Superior temporal gyrus (tissue), 1 donor: ENCODE measurements at regions not wholly inside any gene's neighbourhood (a gene's known extent, or its start where the extent isn't known, plus 50 kb on each side); places are given as distances from the start of the nearest gene placed in this dataset.
A peak's percentile ranks its signal among the peaks of the same experiment; 100 is the strongest.
"Not testable (repeated sequence)": the region's sequence is repeated elsewhere in the genome, so short reads cannot be mapped to it uniquely, and the experiment has no call there.

Source experiments
- DNase-seq: peaks from one replicate; pipeline ENCODE4 v3.0.0-alpha.2; 2016; ENCODE audit errors: extremely low spot score

- DNase-seq, result not testable (repeated sequence)
Measured at GRCh38 chr11:112539281-112539555, 278.6 kb upstream of the PLET1 start.

DNA sequence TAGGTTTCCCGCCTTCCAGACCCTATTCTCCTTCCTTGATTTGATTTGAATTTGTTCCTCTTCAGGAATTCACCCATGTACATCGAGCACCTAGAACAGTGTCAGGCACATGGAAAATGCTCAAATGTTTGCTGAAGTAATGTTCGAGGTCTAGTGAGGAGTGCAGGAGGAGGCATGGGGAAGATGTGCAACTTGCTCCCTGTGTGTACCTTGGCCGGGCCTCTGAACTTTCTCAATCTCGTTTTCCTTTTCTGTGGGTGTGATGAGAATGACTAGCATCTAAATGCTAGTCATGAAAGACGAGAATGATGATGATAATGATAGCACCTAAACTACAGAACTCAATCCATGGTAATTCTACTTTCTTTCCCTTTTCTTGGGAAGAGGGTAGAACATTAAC, 279.1 kb upstream of the PLET1 start:
- no peak for DNase-seq

DNA sequence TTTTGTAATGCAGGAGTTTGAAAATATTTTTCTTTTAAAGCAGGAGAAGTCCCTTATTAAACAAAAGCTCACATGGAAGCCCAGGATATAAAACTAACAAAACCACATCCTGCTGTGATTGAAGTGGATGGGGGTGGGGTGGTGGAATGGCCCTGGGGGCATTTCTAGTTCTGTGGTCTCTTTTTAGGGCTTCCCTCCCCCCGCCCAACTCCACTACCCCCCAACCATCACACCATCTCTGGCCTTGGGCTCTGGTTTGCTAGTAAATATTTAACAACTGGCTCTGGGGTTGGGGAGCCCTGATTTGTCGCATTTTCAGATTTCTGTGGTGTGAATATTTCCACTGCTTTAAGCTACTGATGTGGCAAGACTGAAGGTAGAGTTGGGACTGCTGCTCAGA, 279.6 kb upstream of the PLET1 start:
- DNase-seq, result no peak

DNA sequence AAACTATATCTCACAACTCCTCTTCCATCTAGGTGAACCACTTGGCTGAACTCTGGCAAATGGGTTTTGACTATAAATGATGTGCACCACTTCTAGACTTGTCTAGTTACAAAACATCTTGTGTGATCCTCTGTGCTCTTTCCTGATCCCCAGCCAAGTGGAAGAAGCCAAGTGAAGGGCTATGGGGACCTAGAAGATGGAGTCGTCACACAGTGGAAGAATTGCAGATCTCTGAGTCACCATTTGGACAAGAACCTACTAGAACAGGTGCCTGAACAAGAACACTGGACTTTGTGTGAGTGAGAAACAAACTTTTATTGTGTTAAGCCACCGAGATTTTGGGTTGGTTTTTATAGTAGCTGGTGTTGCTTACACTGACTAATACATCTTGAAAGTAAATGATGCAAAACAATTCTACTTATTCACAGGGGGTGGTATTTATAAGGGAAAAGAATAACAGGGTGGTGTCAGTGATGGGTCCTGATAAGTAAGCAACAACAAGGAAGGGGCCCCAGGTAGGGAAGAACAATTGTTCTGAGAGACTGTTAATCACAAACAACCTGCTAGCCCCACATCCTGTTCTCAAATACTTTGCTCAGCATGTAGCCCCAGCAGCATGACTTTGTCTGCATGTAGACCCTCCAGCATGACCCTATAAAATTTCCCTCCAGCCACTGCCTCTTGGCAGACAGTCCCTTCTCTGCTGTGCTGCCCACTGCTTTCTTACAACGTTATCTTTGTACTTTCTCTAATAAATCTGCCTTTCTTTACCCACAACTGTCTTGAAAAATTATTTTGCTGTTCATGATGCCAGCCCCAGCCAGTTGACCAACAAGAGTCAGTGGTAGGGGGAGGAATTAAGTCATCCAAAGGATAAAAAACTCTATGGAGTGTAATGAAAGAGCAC, 280.7 kb upstream of the PLET1 start:
- no peak for DNase-seq

DNA sequence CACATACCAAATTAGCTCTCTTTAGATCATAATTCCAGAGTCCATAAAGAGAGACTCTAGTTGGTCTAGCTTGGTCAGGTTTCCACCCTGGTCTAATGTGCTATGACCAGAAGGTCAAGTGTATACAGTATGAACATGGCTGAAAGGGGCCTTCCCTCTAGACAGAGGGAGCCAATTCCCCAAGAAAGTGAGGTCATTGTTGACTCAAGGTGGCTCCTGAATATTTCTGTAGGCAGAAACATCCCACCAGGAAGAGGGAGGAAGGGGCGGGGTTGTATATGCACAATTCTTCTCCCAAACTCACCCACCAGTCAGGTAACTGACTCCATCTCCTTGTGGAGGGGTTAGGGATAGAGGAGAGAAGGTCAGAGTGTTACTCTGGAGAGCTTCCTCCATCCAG, 281.8 kb upstream of the PLET1 start:
- no peak for DNase-seq

GRCh38 chr11:112543390-112543789, 282.7 kb upstream of the PLET1 start:
- no peak for DNase-seq

DNA sequence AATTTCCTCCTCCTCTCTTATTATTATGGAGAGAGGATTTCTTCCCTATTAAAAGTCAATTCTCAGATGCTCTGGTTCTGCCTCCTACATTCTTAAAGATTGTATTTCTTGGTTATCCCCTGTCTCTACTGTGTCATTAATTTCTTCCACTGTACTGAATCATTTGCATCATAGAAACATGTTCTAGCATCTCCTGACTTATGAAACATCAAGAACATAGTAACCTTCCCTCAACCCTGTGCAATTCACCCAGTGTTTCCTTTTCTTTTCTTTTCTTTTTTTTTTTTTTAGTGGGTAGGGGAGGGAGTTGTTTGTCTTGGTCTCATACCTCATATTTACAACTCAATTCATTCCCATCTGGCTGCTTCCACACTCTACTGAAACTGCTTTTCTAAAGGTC, 288.0 kb upstream of the PLET1 start:
- no peak for DNase-seq

DNA sequence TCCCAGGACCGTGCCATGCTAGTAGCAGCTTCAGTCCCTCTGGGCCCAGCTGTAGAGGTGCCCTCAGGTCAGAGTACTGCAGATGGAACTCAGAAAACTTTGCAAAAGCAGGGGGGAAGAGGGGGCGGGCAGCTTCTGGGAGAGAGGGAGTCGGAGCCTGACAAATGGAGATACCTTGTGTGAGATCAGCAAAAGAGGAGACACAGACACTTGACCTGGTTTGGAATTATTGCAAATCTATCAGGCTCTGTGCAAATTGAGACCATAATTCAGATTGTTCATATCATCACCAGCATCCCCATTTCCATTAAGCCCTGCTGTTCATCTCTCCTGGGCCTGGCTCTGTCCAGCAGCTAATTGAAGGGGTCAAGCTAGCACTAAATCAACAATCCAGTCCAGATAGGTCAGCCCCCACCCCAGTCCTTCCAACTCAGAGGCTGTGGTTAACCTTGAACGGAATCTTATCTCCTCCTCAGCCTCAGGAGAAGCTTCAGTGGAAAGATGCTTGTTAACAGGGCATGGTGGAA, 292.6 kb upstream of the PLET1 start:
- no peak for DNase-seq

GRCh38 chr11:112554586-112554985, 293.9 kb upstream of the PLET1 start:
- DNase-seq, result no peak

DNA sequence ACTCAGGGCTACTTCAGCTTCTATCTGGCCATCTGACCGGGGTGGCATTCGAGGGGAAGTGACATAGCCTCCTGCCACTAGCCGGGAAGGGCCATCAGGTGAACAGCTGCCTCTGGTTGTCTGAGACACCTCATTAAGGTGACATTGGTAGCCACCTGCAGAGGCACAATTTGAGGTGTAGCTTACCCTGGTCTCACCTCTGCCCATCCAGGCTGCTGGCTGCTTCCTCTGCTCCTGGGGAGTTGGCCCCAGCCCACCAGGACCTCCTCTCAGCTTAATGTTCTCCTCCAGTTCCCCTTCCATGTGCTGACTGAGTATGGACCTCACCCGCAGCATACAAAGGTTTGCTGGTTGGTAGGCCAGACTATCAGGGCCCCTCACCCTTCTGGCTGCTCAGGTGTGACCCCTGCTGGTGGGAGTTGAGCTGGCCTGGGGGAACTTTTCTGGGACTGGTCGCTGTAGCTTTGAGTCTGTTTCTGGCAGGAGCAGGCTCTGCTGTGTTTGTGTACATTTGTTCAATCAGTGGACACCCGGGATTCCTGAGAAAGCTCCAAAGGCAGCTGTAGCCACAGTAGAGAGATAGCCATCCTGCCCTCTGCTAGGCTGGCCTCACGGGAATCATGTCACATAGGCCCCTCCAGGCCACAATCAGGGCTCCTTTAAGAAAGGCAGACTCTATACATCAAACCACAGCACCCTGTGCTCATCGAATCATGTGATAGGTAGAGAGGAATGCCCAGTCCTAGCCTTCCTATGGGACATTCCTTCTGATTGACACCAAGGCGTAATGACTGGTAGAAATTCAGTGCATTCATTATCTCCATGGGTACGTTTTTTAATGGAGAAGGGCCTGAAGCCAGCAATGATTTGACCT, 295.1 kb upstream of the PLET1 start:
- DNase-seq, result peak; percentile 74

GRCh38 chr11:112558691-112559090, 298.0 kb upstream of the PLET1 start:
- no peak for DNase-seq

DNA sequence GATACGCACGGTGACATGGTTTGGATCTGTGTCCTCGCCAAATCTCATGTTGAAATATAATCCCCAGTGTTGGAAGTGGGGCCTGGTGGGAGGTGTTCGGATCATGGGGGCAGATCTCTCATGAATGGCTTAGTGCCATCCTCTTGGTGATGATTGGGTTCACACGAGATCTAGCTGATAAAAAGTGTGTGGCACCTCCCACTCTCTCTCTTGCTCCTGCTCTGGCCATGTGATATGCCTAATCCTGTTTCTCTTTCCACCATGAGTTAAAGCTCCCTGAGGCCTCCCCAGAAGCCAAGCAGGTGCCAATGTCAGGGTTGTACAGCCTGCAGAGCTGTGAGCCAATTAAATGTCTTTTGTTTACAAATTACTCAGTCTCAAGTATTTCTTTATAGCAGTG, 303.1 kb upstream of the PLET1 start:
- no peak for DNase-seq

- peak; percentile 29 for DNase-seq
Measured at GRCh38 chr11:112564228-112564955, 303.7 kb upstream of the PLET1 start.

GRCh38 chr11:112565551-112565950, 304.9 kb upstream of the PLET1 start:
- DNase-seq, result no peak

DNA sequence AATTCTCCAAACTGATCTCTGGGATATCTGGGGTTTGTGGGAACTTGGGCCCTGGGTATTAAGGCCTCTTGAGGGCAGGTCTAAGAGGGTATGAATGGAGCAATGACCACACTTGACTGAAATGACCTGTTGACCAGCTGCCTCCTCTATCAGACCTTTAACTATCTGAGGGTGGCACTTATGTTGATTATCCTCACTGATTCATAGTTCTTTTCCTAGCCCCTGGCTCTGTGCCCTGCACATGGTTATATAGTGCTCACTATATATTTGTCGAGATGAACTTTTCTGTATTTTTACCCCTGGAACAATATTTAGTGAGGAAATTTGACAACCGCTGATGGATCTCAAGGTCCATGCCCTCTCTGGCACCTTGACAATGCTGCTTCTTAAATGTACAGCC, 305.5 kb upstream of the PLET1 start:
- DNase-seq, result no peak

- no peak for DNase-seq
Measured at GRCh38 chr11:112570333-112570732, 309.7 kb upstream of the PLET1 start.

- DNase-seq, result no peak
Measured at GRCh38 chr11:112579282-112579681, 318.6 kb upstream of the PLET1 start.

DNA sequence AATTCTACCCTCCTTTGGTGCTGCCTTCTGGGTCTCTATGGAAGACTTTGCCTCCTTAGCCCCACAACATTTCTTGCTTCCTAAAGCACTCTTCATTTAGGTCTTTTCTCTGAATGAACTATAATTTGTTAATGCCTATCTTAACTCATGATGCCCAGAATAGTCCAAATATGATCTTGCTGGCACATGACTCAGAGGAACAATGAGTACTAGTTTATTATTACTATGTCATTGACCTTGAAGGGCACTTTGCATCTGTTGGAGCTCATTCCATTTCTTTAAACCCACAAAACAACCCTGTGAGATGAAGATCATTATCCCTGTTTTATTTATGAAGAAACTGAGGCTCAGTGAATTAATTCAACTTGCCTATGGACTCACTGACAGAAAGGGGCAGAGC, 320.2 kb upstream of the PLET1 start:
- no peak for DNase-seq

GRCh38 chr11:112581747-112582146, 321.1 kb upstream of the PLET1 start:
- DNase-seq, result no peak

DNA sequence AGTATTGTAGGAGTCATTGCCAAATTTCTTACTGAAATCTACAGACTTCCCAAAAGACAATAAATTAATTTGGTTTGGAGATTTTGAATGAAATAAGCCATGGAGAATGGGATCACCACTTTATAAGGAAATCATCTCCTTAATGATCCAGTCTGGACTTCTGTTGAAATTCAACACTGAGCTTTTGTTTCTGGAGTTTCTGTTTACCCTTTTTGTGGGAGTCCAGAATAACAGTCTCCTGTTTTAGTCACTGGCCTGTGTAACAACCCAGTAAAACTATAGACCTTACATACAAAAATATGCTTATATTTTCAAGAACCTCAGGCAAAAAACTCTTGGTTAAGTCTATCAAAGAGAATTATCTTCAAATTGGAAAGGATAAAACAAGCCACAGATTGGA, 321.7 kb upstream of the PLET1 start:
- DNase-seq, result no peak

DNA sequence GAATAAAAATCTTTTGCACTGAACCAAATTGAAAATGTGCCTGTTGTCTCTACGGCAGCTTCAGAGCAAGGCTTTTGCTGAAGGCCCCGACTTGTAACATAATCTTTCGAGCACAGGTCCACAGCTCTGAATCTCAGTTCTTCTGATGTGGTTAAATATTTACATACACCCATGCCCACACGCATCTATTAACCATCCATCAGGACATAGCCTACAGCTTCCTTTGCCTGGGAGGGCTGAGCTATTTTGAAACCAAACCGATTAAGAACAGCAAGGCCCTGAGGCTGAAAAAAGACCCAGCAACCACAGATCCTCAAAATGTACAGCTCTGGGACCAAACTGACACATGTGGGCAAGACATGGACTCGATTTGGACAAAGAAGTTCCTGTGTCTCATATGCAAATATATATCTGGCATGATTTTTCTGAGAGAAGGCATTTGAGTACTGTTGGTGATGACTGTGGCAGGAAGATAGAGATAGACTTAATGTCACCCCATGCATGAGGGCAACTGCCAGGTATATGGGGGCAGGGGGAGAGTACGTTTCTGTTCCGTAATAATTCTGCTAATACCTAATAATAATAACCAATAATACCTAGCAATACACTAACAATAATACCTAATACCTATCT, 322.7 kb upstream of the PLET1 start:
- no peak for DNase-seq

GRCh38 chr11:112584672-112585071, 324.0 kb upstream of the PLET1 start:
- DNase-seq, result no peak
